LNCAP (cell line): ENCODE measurements at regions not wholly inside any gene's neighbourhood (a gene's known extent, or its start where the extent isn't known, plus 50 kb on each side); places are given as distances from the start of the nearest gene placed in this dataset.

ENCODE experiments used
- CTCF ChIP-seq: fragments of 450-650 bp; IDR thresholded peaks from 2 replicates; pipeline ENCODE4 v1.5.1; 2017; ENCODE audit warnings: mild to moderate bottlenecking

- TF ChIP-seq CTCF: no peak
These were observed 845.6 kb upstream of the SEL1L start for GRCh38 chr14:82379291-82379690.

- no peak for TF ChIP-seq CTCF
These were observed 851.4 kb upstream of the SEL1L start for GRCh38 chr14:82385048-82385447.

GRCh38 chr14:82387699-82388098 lies 854.0 kb upstream of the SEL1L start:
- no peak for TF ChIP-seq CTCF

GRCh38 chr14:82388488-82388887 lies 854.8 kb upstream of the SEL1L start:
- no peak for TF ChIP-seq CTCF

GRCh38 chr14:82390586-82390985 lies 856.9 kb upstream of the SEL1L start:
- no peak for TF ChIP-seq CTCF

GRCh38 chr14:82394916-82395315 lies 861.3 kb upstream of the SEL1L start:
- no peak for TF ChIP-seq CTCF

- TF ChIP-seq CTCF: no peak
These were observed 864.6 kb upstream of the SEL1L start for GRCh38 chr14:82398256-82398655.

- TF ChIP-seq CTCF: no peak
These were observed 870.3 kb upstream of the SEL1L start for GRCh38 chr14:82403987-82404386.
